HG03280 (cell line): ENCODE measurements at regions not wholly inside any gene's neighbourhood (a gene's known extent, or its start where the extent isn't known, plus 50 kb on each side); places are given as distances from the start of the nearest gene placed in this dataset.

Source experiments
- ATAC-seq: cut with Tn5 transposase; IDR thresholded peaks from one replicate; pipeline ENCODE4 v1.9.1; 2021; ENCODE audit warnings: mild to moderate bottlenecking, moderate library complexity; ENCODE audit not compliant: unreplicated experiment

DNA sequence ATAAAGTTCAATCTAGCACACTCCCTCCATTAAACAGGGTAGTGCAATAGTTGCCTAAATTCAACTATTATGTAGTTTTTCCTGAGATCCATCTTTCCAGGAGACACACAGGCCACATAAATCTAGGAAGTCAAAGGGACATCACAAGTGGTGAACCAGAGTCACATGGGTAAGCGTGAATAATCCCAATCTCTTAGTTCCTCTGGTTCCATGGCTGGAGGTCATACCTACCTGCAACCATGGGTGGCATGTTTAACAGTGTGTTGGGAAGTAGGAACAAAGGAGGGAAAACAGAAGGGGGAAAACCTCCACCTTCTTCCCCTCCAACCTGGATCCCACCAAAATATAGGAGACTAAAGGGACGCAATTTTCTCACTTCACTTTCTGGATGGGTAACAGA, 2651.6 kb downstream of the ARAP2 start:
- no peak for ATAC-seq

GRCh38 chr4:33606951-33607350, 2637.4 kb downstream of the ARAP2 start:
- ATAC-seq: no peak

GRCh38 chr4:33616121-33616520, 2628.2 kb downstream of the ARAP2 start:
- ATAC-seq: no peak

DNA sequence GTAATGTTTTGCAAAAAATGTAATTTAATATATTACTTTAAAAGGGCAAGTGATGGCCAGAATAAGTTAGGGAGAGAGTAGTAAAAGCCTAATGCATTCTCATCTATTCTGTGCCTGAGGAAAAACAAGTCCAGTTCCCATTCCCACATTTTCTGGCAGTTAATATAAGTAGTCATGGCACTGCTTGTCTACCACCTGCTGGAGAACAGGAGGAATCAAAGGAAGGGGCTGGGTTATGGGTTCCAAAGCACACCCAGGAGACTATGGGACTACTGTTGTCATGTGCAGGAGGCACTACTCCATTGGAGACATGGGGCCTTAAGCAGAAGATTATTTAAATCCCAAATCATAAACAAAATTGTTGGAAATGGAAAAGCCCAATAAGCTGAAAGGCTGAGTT, 2618.6 kb downstream of the ARAP2 start:
- ATAC-seq: no peak

DNA sequence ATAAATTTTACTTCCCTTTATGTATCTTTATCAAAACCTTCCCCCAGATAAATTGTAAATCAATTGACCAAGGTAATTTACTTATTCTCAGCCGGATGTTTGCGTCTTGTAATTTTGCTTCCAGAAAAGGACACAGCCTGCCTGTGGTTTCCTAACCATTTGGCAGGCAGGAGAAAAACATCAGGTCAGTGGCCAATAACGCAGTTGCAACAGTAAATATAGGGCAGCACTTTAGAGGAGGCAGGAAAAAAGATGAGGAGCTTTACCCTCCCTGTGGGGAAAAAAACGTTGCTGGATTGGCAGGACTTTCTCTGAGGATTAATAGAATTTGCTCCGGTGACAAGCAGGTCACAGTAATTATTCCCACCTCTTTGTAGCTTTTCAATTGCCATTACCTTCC, 2618.1 kb downstream of the ARAP2 start:
- no peak for ATAC-seq

DNA sequence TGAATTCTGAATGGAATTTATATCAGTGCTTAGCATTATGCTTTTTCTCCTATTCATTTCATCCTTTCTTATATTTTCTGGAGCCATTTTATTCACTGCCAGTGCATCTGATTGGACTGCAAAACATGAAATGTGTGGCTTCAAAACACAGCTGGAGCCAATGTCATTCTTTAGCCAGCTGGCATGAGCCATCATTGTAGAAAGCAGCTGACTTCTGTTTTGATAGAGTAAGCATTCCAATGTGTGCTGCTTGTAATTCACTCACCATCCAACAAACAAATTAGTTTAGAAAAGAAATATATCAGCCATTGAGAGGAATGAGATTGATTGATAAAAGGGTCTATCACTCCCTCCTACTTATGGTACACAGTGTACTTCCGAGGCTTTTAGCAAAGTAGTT, 2616.0 kb downstream of the ARAP2 start:
- ATAC-seq: no peak

DNA sequence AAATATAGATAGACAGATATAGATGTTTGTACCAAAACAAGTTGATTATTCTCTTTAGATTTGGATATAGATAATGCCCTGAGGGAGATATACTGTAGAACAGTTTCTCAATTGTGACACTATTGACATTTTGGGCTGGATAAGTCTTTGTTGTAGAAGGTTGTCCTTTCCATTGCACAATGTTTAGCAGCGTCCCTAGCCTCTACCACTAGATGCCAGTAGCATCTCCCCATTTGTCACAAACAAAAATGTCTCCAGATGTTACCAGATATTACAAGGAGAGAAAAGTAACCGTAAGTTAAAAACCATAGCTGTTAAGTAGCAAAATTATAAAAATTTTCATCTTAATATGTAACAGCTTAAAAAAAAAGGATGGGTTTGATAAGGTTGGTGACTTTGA, 2595.3 kb downstream of the ARAP2 start:
- ATAC-seq: no peak

GRCh38 chr4:33649471-33649870, 2594.8 kb downstream of the ARAP2 start:
- ATAC-seq: no peak

GRCh38 chr4:33650036-33650435, 2594.3 kb downstream of the ARAP2 start:
- ATAC-seq: no peak

GRCh38 chr4:33658971-33659370, 2585.3 kb downstream of the ARAP2 start:
- no peak for ATAC-seq

GRCh38 chr4:33661636-33662035, 2582.7 kb downstream of the ARAP2 start:
- no peak for ATAC-seq

DNA sequence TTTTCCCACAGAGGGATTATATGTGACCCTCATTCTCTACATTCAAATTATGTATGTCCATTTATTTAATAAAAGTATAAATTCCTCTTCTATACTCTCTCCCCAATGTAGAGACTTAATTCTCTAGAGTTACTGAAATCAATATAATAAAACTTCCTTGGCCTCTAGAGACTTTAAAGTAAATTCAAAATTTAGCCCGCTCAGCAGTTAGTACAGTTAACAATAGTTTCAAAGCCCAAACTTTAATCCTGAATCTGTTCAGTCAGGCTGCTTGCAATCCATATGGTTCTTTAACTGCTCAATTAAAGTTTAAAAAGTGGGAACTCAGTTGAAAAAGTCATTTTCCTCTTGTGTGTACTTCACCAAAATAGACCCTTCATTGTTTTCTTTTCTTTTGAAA, 2558.4 kb downstream of the ARAP2 start:
- ATAC-seq: no peak

GRCh38 chr4:33696041-33696440, 2548.3 kb downstream of the ARAP2 start:
- no peak for ATAC-seq

GRCh38 chr4:33696586-33696985, 2547.7 kb downstream of the ARAP2 start:
- no peak for ATAC-seq

DNA sequence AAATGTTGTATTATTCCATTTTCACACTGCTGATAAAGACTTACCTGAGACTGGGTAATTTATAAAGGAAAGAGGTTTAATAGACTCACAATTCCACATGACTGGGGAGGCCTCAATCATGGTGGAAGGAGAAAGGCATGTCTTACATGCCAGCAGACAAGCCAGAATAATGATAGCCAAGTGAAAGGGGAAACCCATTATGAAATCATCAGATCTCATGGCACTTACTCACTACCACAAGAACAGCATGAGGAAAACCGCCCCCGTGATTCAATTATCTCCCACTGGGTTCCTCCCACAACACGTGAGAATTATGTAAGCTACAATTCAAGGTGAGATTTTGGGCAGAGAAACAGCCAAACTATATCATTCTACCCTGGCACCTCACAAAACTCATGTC, 2535.1 kb downstream of the ARAP2 start:
- no peak for ATAC-seq

DNA sequence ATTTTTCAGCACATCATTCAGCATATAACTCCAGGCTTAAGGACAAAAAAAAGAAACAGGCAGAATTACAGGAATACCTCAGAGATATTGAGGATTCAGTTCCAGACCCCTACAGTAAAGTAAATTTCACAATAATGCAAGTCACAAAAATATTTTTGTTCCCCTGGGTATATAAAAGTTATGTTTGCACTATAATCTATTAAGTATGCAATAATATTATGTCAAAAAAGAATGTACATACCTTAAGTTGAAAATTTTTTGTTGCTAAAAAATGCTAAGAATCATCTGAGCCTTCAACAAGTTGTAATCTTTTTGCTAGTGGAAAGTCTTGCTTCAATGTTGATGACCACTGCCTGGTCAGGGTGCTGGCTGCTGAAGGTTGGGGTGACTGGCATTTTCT, 2532.5 kb downstream of the ARAP2 start:
- no peak for ATAC-seq

DNA sequence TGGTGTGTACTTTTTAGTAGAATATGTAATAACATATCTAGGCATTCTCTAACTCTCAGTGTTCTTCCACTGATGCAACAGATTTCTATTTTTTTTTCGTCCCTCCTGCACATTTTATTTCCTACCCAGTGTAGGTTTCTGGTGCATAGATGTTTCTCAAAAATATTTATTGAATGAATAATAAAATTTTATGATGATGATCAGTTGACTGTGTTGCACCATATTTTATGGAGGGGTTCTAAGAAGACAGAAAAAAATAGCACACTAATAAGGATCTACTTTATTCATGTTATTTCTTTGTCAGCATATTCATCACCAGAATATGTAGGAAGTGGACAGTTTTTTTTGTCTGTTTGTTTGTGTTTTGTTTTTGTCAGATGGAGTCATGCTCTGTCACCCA, 2529.3 kb downstream of the ARAP2 start:
- ATAC-seq: no peak

- ATAC-seq: no peak
Observed at GRCh38 chr4:33715841-33716395, 2528.4 kb downstream of the ARAP2 start.

DNA sequence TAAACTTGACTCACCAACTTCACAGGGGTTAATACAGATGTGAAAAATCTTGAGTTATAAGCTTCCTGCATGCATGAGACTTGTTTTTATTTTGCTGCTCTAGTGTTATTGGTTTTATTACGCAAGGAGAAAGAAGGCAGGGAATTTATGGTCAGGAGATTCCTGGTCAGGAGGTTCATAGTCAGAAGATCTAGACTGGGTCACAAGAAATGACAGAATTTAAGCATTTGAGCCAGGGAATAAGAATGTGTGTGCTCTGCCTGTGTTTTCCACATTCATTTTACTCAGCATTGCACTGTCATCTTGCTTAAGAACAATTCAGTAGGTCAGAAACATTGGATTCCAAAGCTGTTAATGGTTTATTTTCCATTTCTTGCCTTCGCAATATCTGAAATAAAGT, 2522.1 kb downstream of the ARAP2 start:
- no peak for ATAC-seq

- no peak for ATAC-seq
Observed at GRCh38 chr4:33722800-33723516, 2521.4 kb downstream of the ARAP2 start.

- no peak for ATAC-seq
Observed at GRCh38 chr4:33724685-33725084, 2519.6 kb downstream of the ARAP2 start.

DNA sequence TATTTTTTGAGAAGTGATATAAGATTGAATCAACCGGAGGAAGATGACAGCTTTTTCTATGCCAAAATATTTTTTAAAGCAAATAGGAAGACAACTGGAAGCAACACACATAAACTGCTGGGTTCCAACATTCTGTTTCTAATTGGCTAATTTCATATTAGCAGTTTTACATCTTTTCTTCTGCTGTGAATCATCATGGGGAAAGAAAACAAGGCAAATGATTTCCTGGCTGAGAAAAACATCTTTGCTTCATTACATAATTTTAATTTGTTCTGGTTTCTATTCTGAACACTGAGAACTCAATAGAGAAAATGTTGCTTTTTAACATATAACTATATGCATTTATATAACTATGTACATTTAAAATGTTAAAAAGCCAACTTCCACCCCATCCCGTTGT, 2518.5 kb downstream of the ARAP2 start:
- ATAC-seq: no peak

GRCh38 chr4:33737726-33738125, 2506.6 kb downstream of the ARAP2 start:
- no peak for ATAC-seq
